ENCODE measurements at regions not wholly inside any gene's neighbourhood (a gene's known extent, or its start where the extent isn't known, plus 50 kb on each side); places are given as distances from the start of the nearest gene placed in this dataset.

- TF ChIP-seq CTCF (IDR thresholded peaks at IDR 0.05) (no peak), POLR2AphosphoS5 (IDR thresholded peaks at IDR 0.05; ENCODE audit: insufficient read depth in 1 of 2, low read depth in 1 of 2) (no peak), POLR2A (IDR thresholded peaks at IDR 0.05) (no peak)
Measured at GRCh38 chr15:53447742-53448141, 311.7 kb downstream of the WDR72 start.

All from vagina (tissue), 2 donors.